ENCODE measurements at regions not wholly inside any gene's neighbourhood (a gene's known extent, or its start where the extent isn't known, plus 50 kb on each side); places are given as distances from the start of the nearest gene placed in this dataset.

DNA sequence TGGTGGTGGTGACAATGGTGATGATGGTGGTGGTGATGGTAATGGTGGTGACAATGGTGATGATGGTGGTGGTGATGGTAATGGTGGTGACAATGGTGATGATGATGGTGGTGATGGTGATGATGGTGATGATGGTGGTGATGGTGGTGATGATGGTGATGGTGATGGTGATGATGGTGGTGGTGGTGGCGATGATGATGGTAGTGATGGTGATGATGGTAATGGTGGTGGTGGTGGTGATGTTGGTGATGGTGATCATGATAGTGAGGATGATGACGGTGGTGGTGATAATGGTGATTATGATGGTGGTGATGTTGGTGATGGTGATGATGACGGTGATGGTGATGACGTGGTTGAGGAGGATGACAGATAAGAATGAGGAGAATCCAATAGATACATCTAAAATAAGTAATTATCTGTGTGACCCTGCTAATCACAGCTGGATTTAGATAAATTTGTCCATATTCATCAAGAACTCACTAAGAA lies 170.7 kb upstream of the SFSWAP start:
- no peak overlapping the region for H2AFZ ChIP-seq (ENCODE audit: low read depth, low read length)
- BruUV-seq (replicated peaks): no TSS peak

More for the DNA sequence above, 170.7 kb upstream of the SFSWAP start:
- Histone ChIP-seq H3K79me2 (ENCODE audit: control insufficient read depth, insufficient read depth, low read length) (no peaks in the 10 kb centered on the region), H3K9ac (ENCODE audit: insufficient read depth in 1 of 2, low read depth in 2 of 2, low read length in 2 of 2) (no peak overlapping the region), H3K9me1 (ENCODE audit: control insufficient read depth, insufficient read depth, low read length) (no peaks in the 10 kb centered on the region), H3K4me2 (ENCODE audit: insufficient read depth, low read length) (no peak overlapping the region), H3K27ac (ENCODE audit: extremely low read depth, low read depth, low read length) (no peak overlapping the region; the same call in 2 of the 3 replicates), H3K9me3 (replicated peaks; ENCODE audit: control insufficient read depth, insufficient read depth, low read depth, low read length) (no peaks in the 10 kb centered on the region; the same call in 1 of the 2 replicates), H4K20me1 (replicated peaks; ENCODE audit: control insufficient read depth, insufficient read depth, low read length) (no peaks in the 10 kb centered on the region), H3K4me1 (replicated peaks in 1 of 2; ENCODE audit: control insufficient read depth in 2 of 2, insufficient read depth in 2 of 2, low read length in 2 of 2) (peaks cover 0 to 3% of the 10 kb centered on the region in 2 experiments; a peak in 2 of 5 replicates), H3K4me3 (no peak overlapping the region), H3K27me3 (ENCODE audit: control insufficient read depth in 2 of 2, insufficient read depth in 2 of 2, low read length in 2 of 2) (peaks cover 11 to 14% of the 10 kb centered on the region in 2 experiments; a peak in 4 of 5 replicates), H3K36me3 (ENCODE audit: control insufficient read depth, insufficient read depth, low read length) (no peaks in the 10 kb centered on the region)
- TF ChIP-seq ASH1L (IDR thresholded peaks at IDR 0.05; ENCODE audit: borderline replicate concordance, low read depth, partially characterized antibody) (no peak), ZNF133 (CRISPR knock-in tag; IDR thresholded peaks at IDR 0.05) (no peak), PHB2 (IDR thresholded peaks at IDR 0.05; ENCODE audit: low read depth) (no peak), BCLAF1 (IDR thresholded peaks at IDR 0.05; ENCODE audit: borderline replicate concordance in 1 of 2, control insufficient read depth in 1 of 2, low read depth in 2 of 2, low read length in 1 of 2) (no peak), MEF2D (tag; conservative IDR thresholded peaks at IDR 0.05; ENCODE audit: low read depth) (no peak), TGIF2 (CRISPR knock-in tag; IDR thresholded peaks at IDR 0.05) (no peak), ZNF644 (tag; IDR thresholded peaks at IDR 0.05; ENCODE audit: low read depth) (no peak), FOXP1 (CRISPR knock-in tag; IDR thresholded peaks at IDR 0.05) (no peak), HNRNPH1 (optimal IDR thresholded peaks at IDR 0.05; ENCODE audit: low read depth, low read length) (no peak), PATZ1 (CRISPR knock-in tag; IDR thresholded peaks at IDR 0.05; ENCODE audit: borderline replicate concordance) (no peak), ETS1 (conservative IDR thresholded peaks at IDR 0.05; ENCODE audit: control insufficient read depth, low read depth, low read length) (no peak), POLR2G (IDR thresholded peaks at IDR 0.05; ENCODE audit: low read depth, low read length) (no peak), RNF2 (IDR thresholded peaks at IDR 0.05) (no peak), CBX3 (IDR thresholded peaks at IDR 0.05; ENCODE audit: borderline replicate concordance in 1 of 2, low read length in 2 of 2) (no peak), ZNF561 (CRISPR knock-in tag; conservative IDR thresholded peaks at IDR 0.05) (no peak), ZFPM2 (CRISPR knock-in tag; IDR thresholded peaks at IDR 0.05) (no peak)
- FAIRE-seq (no peak), ATAC-seq (no peak), DNase-seq (ENCODE audit: extremely low read depth in 1 of 4, low spot score in 3 of 4) (no peak)
- ChIA-PET CTCF (ENCODE audit: low intra/inter-chr PET ratio) (no interaction called here), POLR2A (no interaction called here)
- intact Hi-C loops (cut with micrococcal nuclease): no loop called here
- in situ Hi-C loops (cut with MboI): no loop called here
- 0% methylated on average over 3 of the region's 4 CpGs for WGBS (ENCODE audit: insufficient coverage, low coverage, missing lambda C conversion rate)
